D721Med (cell line): ENCODE measurements at regions not wholly inside any gene's neighbourhood (a gene's known extent, or its start where the extent isn't known, plus 50 kb on each side); places are given as distances from the start of the nearest gene placed in this dataset.
A peak's percentile ranks its signal among the peaks of the same experiment; 100 is the strongest.
"Not testable (repeated sequence)": the region's sequence is repeated elsewhere in the genome, so short reads cannot be mapped to it uniquely, and the experiment has no call there.

Experiments
- DNase-seq: peaks from one replicate; pipeline ENCODE4 v3.0.0; 2011; ENCODE audit warnings: low spot score; ENCODE audit not compliant: insufficient read length
- FAIRE-seq: peaks from 2 replicates; lab custom pipeline; 2011; peaks lifted over from hg19 to GRCh38; lab: Jason Lieb, UNC
- TF ChIP-seq, protein P1 (sequence below): IDR thresholded peaks from 2 replicates; pipeline ENCODE4 v1.5.1; 2012; ENCODE audit warnings: mild to moderate bottlenecking, control low read depth; ENCODE audit not compliant: insufficient read depth; ENCODE audit errors: missing control alignments

- TF ChIP-seq, protein P1, sequence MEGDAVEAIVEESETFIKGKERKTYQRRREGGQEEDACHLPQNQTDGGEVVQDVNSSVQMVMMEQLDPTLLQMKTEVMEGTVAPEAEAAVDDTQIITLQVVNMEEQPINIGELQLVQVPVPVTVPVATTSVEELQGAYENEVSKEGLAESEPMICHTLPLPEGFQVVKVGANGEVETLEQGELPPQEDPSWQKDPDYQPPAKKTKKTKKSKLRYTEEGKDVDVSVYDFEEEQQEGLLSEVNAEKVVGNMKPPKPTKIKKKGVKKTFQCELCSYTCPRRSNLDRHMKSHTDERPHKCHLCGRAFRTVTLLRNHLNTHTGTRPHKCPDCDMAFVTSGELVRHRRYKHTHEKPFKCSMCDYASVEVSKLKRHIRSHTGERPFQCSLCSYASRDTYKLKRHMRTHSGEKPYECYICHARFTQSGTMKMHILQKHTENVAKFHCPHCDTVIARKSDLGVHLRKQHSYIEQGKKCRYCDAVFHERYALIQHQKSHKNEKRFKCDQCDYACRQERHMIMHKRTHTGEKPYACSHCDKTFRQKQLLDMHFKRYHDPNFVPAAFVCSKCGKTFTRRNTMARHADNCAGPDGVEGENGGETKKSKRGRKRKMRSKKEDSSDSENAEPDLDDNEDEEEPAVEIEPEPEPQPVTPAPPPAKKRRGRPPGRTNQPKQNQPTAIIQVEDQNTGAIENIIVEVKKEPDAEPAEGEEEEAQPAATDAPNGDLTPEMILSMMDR: no peak
- DNase-seq (no peak), FAIRE-seq (no peak)
These were observed 499.1 kb upstream of the GRIN3A start for GRCh38 chr9:102237520-102237919.

DNA sequence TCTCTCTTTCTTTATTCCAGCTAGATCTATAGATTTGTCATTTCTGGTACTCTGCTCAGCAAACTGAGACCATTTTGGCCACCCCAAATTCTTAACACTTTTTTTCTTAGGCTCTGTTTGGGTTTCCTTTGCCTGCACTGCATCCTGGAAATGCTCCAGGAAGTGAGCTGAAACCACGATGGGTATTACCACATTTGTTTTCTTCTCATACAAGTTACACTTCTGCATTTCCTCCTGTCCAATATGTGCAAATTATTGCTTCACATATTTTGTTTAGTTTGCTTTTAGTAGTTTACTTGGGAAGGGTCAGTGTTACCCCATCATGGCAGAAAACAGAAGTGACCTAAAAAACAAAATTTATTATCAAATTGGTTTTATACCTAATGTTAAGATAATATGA lies 498.6 kb upstream of the GRIN3A start:
- DNase-seq: no peak
- no peak for FAIRE-seq
- TF ChIP-seq, protein P1: no peak

DNA sequence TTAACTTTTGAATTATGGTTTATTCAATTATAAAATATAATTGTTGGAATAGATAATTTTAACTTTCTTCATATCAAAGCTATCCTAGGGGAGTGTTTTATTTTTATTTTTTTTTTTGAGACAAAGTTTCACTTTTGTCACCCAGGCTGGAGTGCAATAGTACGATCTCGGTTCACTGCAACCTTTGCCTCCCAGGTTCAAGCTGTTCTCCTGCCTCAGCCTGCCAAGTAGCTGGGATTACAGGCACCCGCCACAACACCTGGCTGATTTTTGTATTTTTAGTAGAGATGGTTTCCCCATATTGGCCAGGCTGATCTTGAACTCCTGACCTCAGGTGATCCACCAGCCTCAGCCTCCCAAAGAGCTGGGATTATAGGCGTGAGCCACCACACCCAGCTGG lies 489.0 kb upstream of the GRIN3A start:
- not testable (repeated sequence) for FAIRE-seq, DNase-seq

DNA sequence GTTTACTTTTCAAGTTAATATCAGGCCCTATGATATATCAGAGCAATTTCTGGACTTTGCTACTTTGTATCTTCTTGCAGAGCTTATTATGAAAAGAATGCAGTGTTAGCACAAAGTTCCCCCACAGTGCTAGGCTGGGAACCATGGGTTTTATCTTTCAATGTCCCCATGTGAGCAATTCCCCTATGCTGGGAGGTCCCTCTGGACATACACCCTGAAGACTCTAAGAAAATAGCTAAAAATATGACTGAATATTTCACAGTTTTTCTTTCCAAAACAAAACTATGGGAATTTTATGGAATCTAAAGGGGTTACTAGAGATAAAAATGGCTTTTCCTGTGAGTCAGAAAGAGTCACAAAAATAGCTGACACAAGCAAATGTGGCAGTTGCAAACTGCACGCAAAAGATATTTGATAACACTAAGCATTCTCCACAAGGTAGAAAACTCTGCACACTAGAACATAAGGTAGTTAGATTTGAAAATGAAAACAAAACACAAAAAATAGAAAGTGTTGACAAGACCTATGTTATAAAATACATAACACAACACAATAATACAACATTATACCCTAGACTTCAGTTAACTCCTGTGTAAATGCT lies 487.5 kb upstream of the GRIN3A start:
- no peak for DNase-seq
- TF ChIP-seq, protein P1: no peak
- no peak for FAIRE-seq

DNA sequence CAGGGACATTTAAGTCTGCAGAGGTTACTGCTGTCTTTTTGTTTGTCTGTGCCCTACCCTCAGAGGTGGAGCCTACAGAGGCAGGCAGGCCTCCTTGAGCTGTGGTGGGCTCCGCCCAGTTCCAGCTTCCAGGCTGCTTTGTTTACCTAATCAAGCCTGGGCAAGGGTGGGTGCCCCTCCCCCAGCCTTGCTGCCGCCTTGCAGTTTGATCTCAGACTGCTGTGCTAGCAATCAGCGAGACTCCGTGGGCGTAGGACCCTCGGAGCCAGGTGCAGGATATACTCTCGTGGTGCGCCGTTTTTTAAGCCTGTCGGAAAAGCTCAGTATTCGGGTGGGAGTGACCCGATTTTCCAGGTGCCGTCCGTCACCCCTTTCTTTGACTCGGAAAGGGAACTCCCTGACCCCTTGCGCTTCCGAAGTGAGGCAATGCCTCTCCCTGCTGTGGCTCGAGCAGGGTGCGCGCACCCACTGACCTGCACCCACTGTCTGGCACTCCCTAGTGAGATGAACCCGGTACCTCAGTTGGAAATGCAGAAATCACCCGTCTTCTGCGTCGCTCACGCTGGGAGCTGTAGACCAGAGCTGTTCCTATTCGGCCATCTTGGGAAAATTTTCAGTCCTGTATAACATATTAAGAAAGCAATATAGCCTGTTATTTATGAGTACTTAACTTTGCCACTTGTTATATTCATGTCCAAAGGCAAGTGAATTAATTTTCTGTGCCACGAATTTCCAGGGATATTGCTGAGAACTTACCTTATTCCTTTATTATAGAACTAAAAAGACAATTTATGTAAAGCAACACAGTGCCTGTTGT lies 485.1 kb upstream of the GRIN3A start:
- DNase-seq, FAIRE-seq: not testable (repeated sequence)

DNA sequence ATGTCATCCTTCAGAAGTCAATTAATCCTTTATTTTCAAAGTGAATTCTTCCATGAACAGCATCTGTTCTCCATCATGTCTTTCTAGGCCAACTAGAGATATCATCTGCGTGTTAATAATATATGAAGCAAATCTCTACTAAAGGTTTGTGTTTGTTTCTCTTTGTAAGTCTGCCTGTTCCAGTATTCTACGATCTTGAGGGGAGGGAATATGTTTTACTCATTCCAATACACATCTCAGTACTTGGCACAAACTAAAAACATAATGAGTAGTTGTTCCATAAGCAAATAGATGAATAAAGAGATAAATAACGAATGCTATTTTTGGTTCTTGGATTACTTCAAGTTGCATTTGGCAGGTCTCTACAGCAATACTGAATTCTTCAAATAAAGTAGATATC lies 470.7 kb upstream of the GRIN3A start:
- peak; percentile 11 for FAIRE-seq
- TF ChIP-seq, protein P1: no peak
- no peak for DNase-seq

GRCh38 chr9:102206432-102206831 lies 468.0 kb upstream of the GRIN3A start:
- no peak for FAIRE-seq
- TF ChIP-seq, protein P1: no peak
- no peak for DNase-seq

DNA sequence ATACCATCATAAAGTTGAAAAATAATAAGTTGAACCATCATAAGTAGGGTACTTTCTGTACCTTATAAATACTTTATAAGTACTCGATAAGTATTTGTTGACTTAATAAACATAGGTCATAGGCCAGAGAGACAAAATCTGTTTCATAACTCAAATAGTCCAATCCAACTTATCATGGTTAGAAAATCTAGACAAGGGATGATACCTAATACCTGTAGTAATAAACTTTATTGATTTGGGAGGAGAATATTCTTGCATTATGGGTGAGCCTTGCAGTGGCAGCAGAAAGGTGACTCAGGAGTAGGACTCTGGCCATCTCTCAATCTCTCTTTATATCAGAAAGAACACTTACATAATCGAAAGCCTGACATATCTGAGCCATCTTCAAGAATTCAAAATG lies 466.8 kb upstream of the GRIN3A start:
- no peak for DNase-seq
- TF ChIP-seq, protein P1: no peak
- no peak for FAIRE-seq
